WTC11 (cell line): ENCODE measurements at regions not wholly inside any gene's neighbourhood (a gene's known extent, or its start where the extent isn't known, plus 50 kb on each side); places are given as distances from the start of the nearest gene placed in this dataset.

Experiments
- ATAC-seq: fragments of 200-7000 bp; cut with Tn5 transposase; 2 replicates; pipeline ENCODE4 v1.10.0; 2021; ENCODE audit warnings: mild to moderate bottlenecking, moderate library complexity
- CTCF ChIA-PET: fragments of 300-600 bp; sonication (Branson Sonifier 250); formaldehyde crosslinking; loops from one replicate; lab custom pipeline; 2021; ENCODE audit warnings: antibody characterized with exemption; lab: Charles Lee
- POLR2A ChIA-PET: fragments of 350-600 bp; sonication (Branson Sonifier 250); formaldehyde crosslinking; loops from one replicate; lab custom pipeline; 2021; ENCODE audit warnings: antibody characterized with exemption; lab: Charles Lee
- DNase-seq: peaks from one replicate; pipeline ENCODE4 v3.0.0; 2021; ENCODE audit warnings: low spot score
- H3K27ac Mint-ChIP-seq: 2 replicates; pipeline ENCODE4 v1.8.0; 2021; ENCODE audit warnings: mixed read lengths
- H3K27me3 Mint-ChIP-seq: 2 replicates; pipeline ENCODE4 v1.8.0; 2021; ENCODE audit warnings: low read depth, mild to moderate bottlenecking, moderate library complexity, mixed read lengths
- H3K36me3 Mint-ChIP-seq: 2 replicates; pipeline ENCODE4 v1.8.0; 2021; ENCODE audit warnings: mixed read lengths
- H3K4me1 Mint-ChIP-seq: 2 replicates; pipeline ENCODE4 v1.8.0; 2022; ENCODE audit warnings: mixed read lengths
- H3K4me3 Mint-ChIP-seq: 2 replicates; pipeline ENCODE4 v1.8.0; 2021; ENCODE audit warnings: mild to moderate bottlenecking, moderate library complexity, mixed read lengths
- H3K9me3 Mint-ChIP-seq: 2 replicates; pipeline ENCODE4 v1.8.0; 2021; ENCODE audit warnings: mixed read lengths
- EMX1 ChIP-seq: fragments of 250-450 bp; sonication (Bioruptor Pico); IDR thresholded peaks from 2 replicates; pipeline ENCODE4 v1.8.0; 2021; ENCODE audit warnings: mild to moderate bottlenecking
- GABPB1 ChIP-seq: sonication (generic); formaldehyde crosslinking; IDR thresholded peaks from 2 replicates; pipeline ENCODE4 v1.8.1; 2023; ENCODE audit warnings: mild to moderate bottlenecking, missing genetic modification reagents
- IRF2 ChIP-seq: sonication (generic); formaldehyde crosslinking; IDR thresholded peaks from 2 replicates; pipeline ENCODE4 v1.8.0; 2022; ENCODE audit warnings: low read depth, missing genetic modification reagents, borderline replicate concordance
- JAZF1 ChIP-seq: fragments of 250-450 bp; sonication (Bioruptor Pico); IDR thresholded peaks from 2 replicates; pipeline ENCODE4 v1.9.0; 2021; ENCODE audit warnings: moderate library complexity, mild to moderate bottlenecking, inconsistent platforms
- KAT7 ChIP-seq: sonication (generic); formaldehyde crosslinking; IDR thresholded peaks from 2 replicates; pipeline ENCODE4 v1.8.1; 2023; ENCODE audit warnings: missing genetic modification reagents, mild to moderate bottlenecking, borderline replicate concordance
- MXD4 ChIP-seq: fragments of 250-450 bp; sonication (Bioruptor Pico); IDR thresholded peaks from 2 replicates; pipeline ENCODE4 v1.8.0; 2021; ENCODE audit warnings: mild to moderate bottlenecking, moderate library complexity, borderline replicate concordance
- NR2C2 ChIP-seq: sonication (generic); formaldehyde crosslinking; IDR thresholded peaks from 2 replicates; pipeline ENCODE4 v1.8.0; 2022; ENCODE audit warnings: mild to moderate bottlenecking, missing genetic modification reagents
- NR3C1 ChIP-seq: sonication (generic); formaldehyde crosslinking; conservative IDR thresholded peaks from 2 replicates; pipeline ENCODE4 v1.8.1; 2023; ENCODE audit warnings: low read depth, mild to moderate bottlenecking, missing genetic modification reagents
- OVOL2 ChIP-seq: fragments of 250-450 bp; sonication (Bioruptor Pico); IDR thresholded peaks from 2 replicates; pipeline ENCODE4 v1.9.0; 2021; ENCODE audit warnings: mild to moderate bottlenecking, borderline replicate concordance
- RORB ChIP-seq: fragments of 250-450 bp; sonication (Bioruptor Pico); IDR thresholded peaks from 2 replicates; pipeline ENCODE4 v1.9.0; 2021; ENCODE audit warnings: mild to moderate bottlenecking
- SMAD3 ChIP-seq: sonication (generic); formaldehyde crosslinking; IDR thresholded peaks from 2 replicates; pipeline ENCODE4 v1.8.0; 2022; ENCODE audit warnings: missing genetic modification reagents, mild to moderate bottlenecking, borderline replicate concordance
- TCF7 ChIP-seq: sonication (generic); formaldehyde crosslinking; IDR thresholded peaks from 2 replicates; pipeline ENCODE4 v1.8.0; 2022; ENCODE audit warnings: mild to moderate bottlenecking, low read depth, missing genetic modification reagents, moderate library complexity
- USF2 ChIP-seq: sonication (generic); formaldehyde crosslinking; IDR thresholded peaks from 2 replicates; pipeline ENCODE4 v1.8.1; 2023; ENCODE audit warnings: mild to moderate bottlenecking, missing genetic modification reagents, moderate library complexity
- ZNF138 ChIP-seq: sonication (generic); formaldehyde crosslinking; conservative IDR thresholded peaks from 2 replicates; pipeline ENCODE4 v1.8.1; 2022; ENCODE audit warnings: mild to moderate bottlenecking, moderate library complexity, missing genetic modification reagents
- ZNF219 ChIP-seq: sonication (generic); formaldehyde crosslinking; IDR thresholded peaks from 2 replicates; pipeline ENCODE4 v1.8.0; 2023; ENCODE audit warnings: missing genetic modification reagents, mild to moderate bottlenecking, borderline replicate concordance
- ZNF263 ChIP-seq: sonication (generic); formaldehyde crosslinking; IDR thresholded peaks from 2 replicates; pipeline ENCODE4 v1.8.1; 2022; ENCODE audit warnings: low read depth, mild to moderate bottlenecking, moderate library complexity, missing genetic modification reagents
- ZNF317 ChIP-seq: sonication (generic); formaldehyde crosslinking; IDR thresholded peaks from 2 replicates; pipeline ENCODE4 v1.8.1; 2023; ENCODE audit warnings: low read depth, mild to moderate bottlenecking, moderate library complexity, missing genetic modification reagents, borderline replicate concordance
- ZNF416 ChIP-seq: fragments of 250-450 bp; sonication (Bioruptor Pico); IDR thresholded peaks from 2 replicates; pipeline ENCODE4 v1.9.0; 2021; ENCODE audit warnings: mild to moderate bottlenecking, inconsistent platforms
- ZNF423 ChIP-seq: fragments of 250-450 bp; sonication (Bioruptor Pico); IDR thresholded peaks from 2 replicates; pipeline ENCODE4 v2.1.2; 2022; ENCODE audit warnings: mild to moderate bottlenecking, moderate library complexity
- ZSCAN18 ChIP-seq: fragments of 250-450 bp; sonication (Bioruptor Pico); IDR thresholded peaks from 2 replicates; pipeline ENCODE4 v2.1.2; 2022; ENCODE audit warnings: mild to moderate bottlenecking, moderate library complexity
- TF ChIP-seq, protein P1 (sequence below): sonication (generic); formaldehyde crosslinking; conservative IDR thresholded peaks from 2 replicates; pipeline ENCODE4 v1.8.1; 2022; ENCODE audit warnings: mild to moderate bottlenecking, missing genetic modification reagents
- TF ChIP-seq, protein P2 (sequence below): sonication (generic); formaldehyde crosslinking; IDR thresholded peaks from 2 replicates; pipeline ENCODE4 v1.8.1; 2022; ENCODE audit warnings: mild to moderate bottlenecking, missing genetic modification reagents, moderate library complexity, borderline replicate concordance
- TF ChIP-seq, protein P3 (sequence below): sonication (generic); formaldehyde crosslinking; conservative IDR thresholded peaks from 2 replicates; pipeline ENCODE4 v1.8.1; 2023; ENCODE audit warnings: mild to moderate bottlenecking, low read depth, missing genetic modification reagents, moderate library complexity
- TF ChIP-seq, protein P4 (sequence below): sonication (generic); formaldehyde crosslinking; IDR thresholded peaks from 2 replicates; pipeline ENCODE4 v1.8.1; 2022; ENCODE audit warnings: missing genetic modification reagents, borderline replicate concordance
- TF ChIP-seq, protein P5 (sequence below): sonication (generic); formaldehyde crosslinking; IDR thresholded peaks from 2 replicates; pipeline ENCODE4 v1.8.0; 2022; ENCODE audit warnings: mild to moderate bottlenecking, missing genetic modification reagents

DNA sequence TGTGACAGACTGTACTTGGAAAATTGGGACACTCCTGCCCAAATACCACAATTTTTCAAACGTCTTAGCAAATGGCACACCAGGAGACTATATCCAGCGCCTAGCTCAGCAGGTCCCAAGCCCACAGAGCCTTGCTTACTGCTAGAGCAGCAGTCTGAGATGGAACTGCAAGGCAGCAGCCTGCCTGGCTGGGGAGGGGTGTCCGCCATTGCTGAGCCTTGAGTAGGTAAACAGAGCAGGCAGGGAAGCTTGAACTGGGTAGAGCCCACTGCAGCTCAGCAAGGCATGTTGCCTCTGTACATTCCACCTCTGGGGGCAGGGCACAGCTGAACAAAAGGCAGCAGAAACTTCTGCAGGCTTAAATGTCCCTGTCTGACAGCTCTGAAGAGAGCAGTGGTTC lies 1003.3 kb upstream of the MAP3K7 start:
- peak; percentile 41; the same call in 1 of the 2 replicates for ATAC-seq
- no peak for TF ChIP-seq ZNF138 (CRISPR knock-in tag)
- TF ChIP-seq MXD4 (CRISPR knock-in tag): no peak
- TF ChIP-seq GABPB1 (CRISPR knock-in tag): no peak
- no peak for TF ChIP-seq ZNF317
- no peak for TF ChIP-seq OVOL2 (CRISPR knock-in tag)
- TF ChIP-seq, protein P1, sequence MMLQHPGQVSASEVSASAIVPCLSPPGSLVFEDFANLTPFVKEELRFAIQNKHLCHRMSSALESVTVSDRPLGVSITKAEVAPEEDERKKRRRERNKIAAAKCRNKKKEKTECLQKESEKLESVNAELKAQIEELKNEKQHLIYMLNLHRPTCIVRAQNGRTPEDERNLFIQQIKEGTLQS (CRISPR knock-in tag): no peak
- no peak for TF ChIP-seq JAZF1 (CRISPR knock-in tag)
- TF ChIP-seq, protein P2, sequence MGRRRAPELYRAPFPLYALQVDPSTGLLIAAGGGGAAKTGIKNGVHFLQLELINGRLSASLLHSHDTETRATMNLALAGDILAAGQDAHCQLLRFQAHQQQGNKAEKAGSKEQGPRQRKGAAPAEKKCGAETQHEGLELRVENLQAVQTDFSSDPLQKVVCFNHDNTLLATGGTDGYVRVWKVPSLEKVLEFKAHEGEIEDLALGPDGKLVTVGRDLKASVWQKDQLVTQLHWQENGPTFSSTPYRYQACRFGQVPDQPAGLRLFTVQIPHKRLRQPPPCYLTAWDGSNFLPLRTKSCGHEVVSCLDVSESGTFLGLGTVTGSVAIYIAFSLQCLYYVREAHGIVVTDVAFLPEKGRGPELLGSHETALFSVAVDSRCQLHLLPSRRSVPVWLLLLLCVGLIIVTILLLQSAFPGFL: no peak
- no peak for TF ChIP-seq RORB (CRISPR knock-in tag)
- TF ChIP-seq, protein P3, sequence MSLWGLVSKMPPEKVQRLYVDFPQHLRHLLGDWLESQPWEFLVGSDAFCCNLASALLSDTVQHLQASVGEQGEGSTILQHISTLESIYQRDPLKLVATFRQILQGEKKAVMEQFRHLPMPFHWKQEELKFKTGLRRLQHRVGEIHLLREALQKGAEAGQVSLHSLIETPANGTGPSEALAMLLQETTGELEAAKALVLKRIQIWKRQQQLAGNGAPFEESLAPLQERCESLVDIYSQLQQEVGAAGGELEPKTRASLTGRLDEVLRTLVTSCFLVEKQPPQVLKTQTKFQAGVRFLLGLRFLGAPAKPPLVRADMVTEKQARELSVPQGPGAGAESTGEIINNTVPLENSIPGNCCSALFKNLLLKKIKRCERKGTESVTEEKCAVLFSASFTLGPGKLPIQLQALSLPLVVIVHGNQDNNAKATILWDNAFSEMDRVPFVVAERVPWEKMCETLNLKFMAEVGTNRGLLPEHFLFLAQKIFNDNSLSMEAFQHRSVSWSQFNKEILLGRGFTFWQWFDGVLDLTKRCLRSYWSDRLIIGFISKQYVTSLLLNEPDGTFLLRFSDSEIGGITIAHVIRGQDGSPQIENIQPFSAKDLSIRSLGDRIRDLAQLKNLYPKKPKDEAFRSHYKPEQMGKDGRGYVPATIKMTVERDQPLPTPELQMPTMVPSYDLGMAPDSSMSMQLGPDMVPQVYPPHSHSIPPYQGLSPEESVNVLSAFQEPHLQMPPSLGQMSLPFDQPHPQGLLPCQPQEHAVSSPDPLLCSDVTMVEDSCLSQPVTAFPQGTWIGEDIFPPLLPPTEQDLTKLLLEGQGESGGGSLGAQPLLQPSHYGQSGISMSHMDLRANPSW: no peak
- TF ChIP-seq IRF2 (CRISPR knock-in tag): no peak
- TF ChIP-seq KAT7 (CRISPR knock-in tag): no peak
- no peak for TF ChIP-seq TCF7
- TF ChIP-seq, protein P4, sequence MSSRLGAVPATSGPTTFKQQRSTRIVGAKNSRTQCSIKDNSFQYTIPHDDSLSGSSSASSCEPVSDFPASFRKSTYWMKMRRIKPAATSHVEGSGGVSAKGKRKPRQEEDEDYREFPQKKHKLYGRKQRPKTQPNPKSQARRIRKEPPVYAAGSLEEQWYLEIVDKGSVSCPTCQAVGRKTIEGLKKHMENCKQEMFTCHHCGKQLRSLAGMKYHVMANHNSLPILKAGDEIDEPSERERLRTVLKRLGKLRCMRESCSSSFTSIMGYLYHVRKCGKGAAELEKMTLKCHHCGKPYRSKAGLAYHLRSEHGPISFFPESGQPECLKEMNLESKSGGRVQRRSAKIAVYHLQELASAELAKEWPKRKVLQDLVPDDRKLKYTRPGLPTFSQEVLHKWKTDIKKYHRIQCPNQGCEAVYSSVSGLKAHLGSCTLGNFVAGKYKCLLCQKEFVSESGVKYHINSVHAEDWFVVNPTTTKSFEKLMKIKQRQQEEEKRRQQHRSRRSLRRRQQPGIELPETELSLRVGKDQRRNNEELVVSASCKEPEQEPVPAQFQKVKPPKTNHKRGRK: no peak
- no peak for TF ChIP-seq NR3C1 (CRISPR knock-in tag)
- POLR2A ChIA-PET: no interaction called here
- no peak overlapping the region for H3K27ac Mint-ChIP-seq
- no peaks in the 10 kb centered on the region for H3K36me3 Mint-ChIP-seq
- H3K9me3 Mint-ChIP-seq: peaks cover 10% of the 10 kb centered on the region
- no peak overlapping the region for H3K4me3 Mint-ChIP-seq
- CTCF ChIA-PET: no interaction called here
- H3K4me1 Mint-ChIP-seq: no peaks in the 10 kb centered on the region
- no peaks in the 10 kb centered on the region for H3K27me3 Mint-ChIP-seq
- peak; percentile 10 for DNase-seq

DNA sequence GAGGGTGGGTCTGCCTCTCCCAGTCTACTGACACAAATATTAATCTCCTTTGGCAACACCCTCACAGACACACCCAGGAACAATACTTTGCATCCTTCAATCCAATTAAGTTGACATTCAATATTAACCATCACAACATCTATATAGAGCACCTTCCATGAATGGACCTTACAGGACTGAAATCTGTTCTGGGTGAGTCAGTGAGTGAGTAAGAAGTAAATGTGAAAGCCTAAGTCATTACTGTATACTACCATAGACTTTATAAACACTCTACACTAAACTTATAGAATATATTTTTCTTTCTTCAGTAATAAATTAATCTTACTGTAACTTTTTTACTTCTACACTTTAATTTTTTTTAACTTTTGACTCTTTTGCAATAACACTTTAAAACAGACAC lies 993.8 kb upstream of the MAP3K7 start:
- POLR2A ChIA-PET: no interaction called here

More for the DNA sequence above, 993.8 kb upstream of the MAP3K7 start:
- Mint-ChIP-seq H3K27me3 (no peaks in the 10 kb centered on the region), H3K9me3 (no peaks in the 10 kb centered on the region), H3K4me3 (no peak overlapping the region)
- TF ChIP-seq ZNF263 (CRISPR knock-in tag) (no peak), EMX1 (no peak), MXD4 (CRISPR knock-in tag) (no peak), NR2C2 (CRISPR knock-in tag) (no peak), ZNF423 (CRISPR knock-in tag) (no peak), RORB (CRISPR knock-in tag) (no peak), SMAD3 (no peak), ZNF416 (CRISPR knock-in tag) (no peak), ZNF219 (no peak), USF2 (CRISPR knock-in tag) (no peak), ZSCAN18 (CRISPR knock-in tag) (no peak)
- TF ChIP-seq, protein P5, sequence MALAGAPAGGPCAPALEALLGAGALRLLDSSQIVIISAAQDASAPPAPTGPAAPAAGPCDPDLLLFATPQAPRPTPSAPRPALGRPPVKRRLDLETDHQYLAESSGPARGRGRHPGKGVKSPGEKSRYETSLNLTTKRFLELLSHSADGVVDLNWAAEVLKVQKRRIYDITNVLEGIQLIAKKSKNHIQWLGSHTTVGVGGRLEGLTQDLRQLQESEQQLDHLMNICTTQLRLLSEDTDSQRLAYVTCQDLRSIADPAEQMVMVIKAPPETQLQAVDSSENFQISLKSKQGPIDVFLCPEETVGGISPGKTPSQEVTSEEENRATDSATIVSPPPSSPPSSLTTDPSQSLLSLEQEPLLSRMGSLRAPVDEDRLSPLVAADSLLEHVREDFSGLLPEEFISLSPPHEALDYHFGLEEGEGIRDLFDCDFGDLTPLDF (CRISPR knock-in tag): no peak
- TF ChIP-seq, all 79 proteins: peak for 0
- no peaks in the 10 kb centered on the region for H3K4me1 Mint-ChIP-seq
- CTCF ChIA-PET: no interaction called here
- no peaks in the 10 kb centered on the region for H3K36me3 Mint-ChIP-seq
- H3K27ac Mint-ChIP-seq: no peak overlapping the region
- ATAC-seq: no peak
- DNase-seq: no peak
